Nephron (organoid): ENCODE measurements at regions not wholly inside any gene's neighbourhood (a gene's known extent, or its start where the extent isn't known, plus 50 kb on each side); places are given as distances from the start of the nearest gene placed in this dataset.

Experiments
- H3K27ac Mint-ChIP-seq, 3 experiments: 2 replicates each; pipeline ENCODE4 v1.8.0; 2020; ENCODE audit warnings: mixed read lengths in 3 of 3, mild to moderate bottlenecking in 2 of 3, moderate library complexity in 1 of 3
- H3K27me3 Mint-ChIP-seq: 2 replicates; pipeline ENCODE4 v1.8.0; 2021; ENCODE audit warnings: low read depth, mild to moderate bottlenecking, moderate library complexity, mixed read lengths
- H3K36me3 Mint-ChIP-seq: 2 replicates; pipeline ENCODE4 v1.8.0; 2020; ENCODE audit warnings: low read depth, mixed read lengths
- H3K4me1 Mint-ChIP-seq: 2 replicates; pipeline ENCODE4 v1.8.0; 2020; ENCODE audit warnings: mixed read lengths
- H3K4me3 Mint-ChIP-seq, 3 experiments: 2 replicates each; pipeline ENCODE4 v1.8.0; 2020; ENCODE audit warnings: mild to moderate bottlenecking in 3 of 3, mixed read lengths in 3 of 3, moderate library complexity in 2 of 3
- H3K9me3 Mint-ChIP-seq: 2 replicates; pipeline ENCODE4 v1.8.0; 2020; ENCODE audit warnings: mixed read lengths
- TF ChIP-seq, protein P1 (sequence below), 3 experiments: fragments of 200-600 bp; sonication (generic); IDR thresholded peaks; one replicate each; pipeline ENCODE4 v1.5.0; 2021; ENCODE audit warnings: antibody characterized with exemption in 3 of 3; ENCODE audit not compliant: unreplicated experiment in 3 of 3

DNA sequence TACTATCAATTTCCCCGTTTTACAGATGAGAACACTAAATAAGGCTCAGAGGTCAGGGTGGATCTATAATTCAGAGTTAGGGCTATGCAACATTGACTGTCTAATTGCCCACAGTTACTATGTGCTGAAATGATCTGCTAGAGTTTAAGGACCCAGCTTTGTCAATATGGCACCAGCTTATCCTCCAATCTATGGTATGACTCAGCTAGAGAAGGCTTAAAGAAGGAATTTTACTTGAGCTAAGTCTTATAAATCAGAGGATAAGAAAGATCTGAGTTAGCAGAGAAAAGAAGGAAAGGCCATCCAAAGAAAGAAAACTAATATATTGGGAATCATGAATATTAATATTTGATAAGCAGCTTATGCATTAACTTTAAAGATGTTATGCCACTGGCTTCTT lies 78.1 kb downstream of the ASB9 start:
- no peaks in the 10 kb centered on the region for H3K4me1 Mint-ChIP-seq
- no peaks in the 10 kb centered on the region for H3K9me3 Mint-ChIP-seq
- no peak overlapping the region for H3K27ac Mint-ChIP-seq
- TF ChIP-seq, protein P1, sequence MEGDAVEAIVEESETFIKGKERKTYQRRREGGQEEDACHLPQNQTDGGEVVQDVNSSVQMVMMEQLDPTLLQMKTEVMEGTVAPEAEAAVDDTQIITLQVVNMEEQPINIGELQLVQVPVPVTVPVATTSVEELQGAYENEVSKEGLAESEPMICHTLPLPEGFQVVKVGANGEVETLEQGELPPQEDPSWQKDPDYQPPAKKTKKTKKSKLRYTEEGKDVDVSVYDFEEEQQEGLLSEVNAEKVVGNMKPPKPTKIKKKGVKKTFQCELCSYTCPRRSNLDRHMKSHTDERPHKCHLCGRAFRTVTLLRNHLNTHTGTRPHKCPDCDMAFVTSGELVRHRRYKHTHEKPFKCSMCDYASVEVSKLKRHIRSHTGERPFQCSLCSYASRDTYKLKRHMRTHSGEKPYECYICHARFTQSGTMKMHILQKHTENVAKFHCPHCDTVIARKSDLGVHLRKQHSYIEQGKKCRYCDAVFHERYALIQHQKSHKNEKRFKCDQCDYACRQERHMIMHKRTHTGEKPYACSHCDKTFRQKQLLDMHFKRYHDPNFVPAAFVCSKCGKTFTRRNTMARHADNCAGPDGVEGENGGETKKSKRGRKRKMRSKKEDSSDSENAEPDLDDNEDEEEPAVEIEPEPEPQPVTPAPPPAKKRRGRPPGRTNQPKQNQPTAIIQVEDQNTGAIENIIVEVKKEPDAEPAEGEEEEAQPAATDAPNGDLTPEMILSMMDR (IDR thresholded peaks at IDR 0.05; ENCODE audit: unreplicated experiment in 3 of 3): no peak
- H3K27me3 Mint-ChIP-seq: no peaks in the 10 kb centered on the region
- H3K36me3 Mint-ChIP-seq: no peaks in the 10 kb centered on the region
- no peak overlapping the region for H3K4me3 Mint-ChIP-seq

DNA sequence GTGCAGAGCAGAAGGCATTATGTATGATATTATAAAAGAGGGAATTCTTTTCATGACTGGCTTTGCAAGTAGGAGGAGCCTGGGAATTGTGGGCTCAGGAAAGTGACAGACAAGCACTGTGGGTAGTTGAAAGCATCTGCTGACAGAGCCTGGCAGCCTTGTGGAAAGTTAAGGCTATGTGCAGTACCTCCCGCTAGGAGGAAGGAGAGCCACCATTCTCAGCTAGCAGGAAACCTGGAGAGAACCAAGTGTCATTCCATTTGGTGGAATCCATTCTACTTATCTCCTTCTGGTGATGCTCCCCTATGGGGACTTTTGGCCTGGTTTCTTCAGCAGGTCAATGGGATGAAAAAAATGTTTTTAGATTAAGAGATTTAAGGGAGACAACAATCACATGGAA lies 81.8 kb downstream of the ASB9 start:
- Mint-ChIP-seq H3K36me3 (no peaks in the 10 kb centered on the region), H3K9me3 (peaks cover 3% of the 10 kb centered on the region), H3K4me1 (no peaks in the 10 kb centered on the region), H3K27ac (no peak overlapping the region), H3K27me3 (no peaks in the 10 kb centered on the region), H3K4me3 (no peak overlapping the region)
- TF ChIP-seq, protein P1 (IDR thresholded peaks at IDR 0.05; ENCODE audit: unreplicated experiment in 3 of 3): no peak

DNA sequence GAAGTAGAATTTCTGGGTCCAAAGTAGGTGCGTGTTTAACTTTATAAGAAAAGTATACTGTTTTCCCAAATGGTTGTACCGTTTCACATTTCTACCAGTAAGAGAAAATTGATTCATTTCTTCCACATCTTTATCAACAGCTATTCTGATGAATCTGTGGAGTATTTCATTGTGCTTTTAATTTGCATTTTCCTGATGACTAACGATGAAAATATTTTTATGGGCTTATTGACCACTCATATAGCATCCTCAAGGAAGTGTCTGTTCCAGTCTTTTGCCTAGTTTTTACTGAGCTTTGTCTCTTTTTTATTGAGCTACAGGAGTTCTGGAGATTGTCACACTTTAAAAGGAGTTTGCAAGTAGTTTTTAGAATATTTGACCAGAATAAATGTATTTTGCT lies 92.6 kb downstream of the ASB9 start:
- TF ChIP-seq, protein P1 (IDR thresholded peaks at IDR 0.05; ENCODE audit: unreplicated experiment in 3 of 3): no peak
- H3K9me3 Mint-ChIP-seq: no peaks in the 10 kb centered on the region
- H3K36me3 Mint-ChIP-seq: no peaks in the 10 kb centered on the region
- H3K4me1 Mint-ChIP-seq: no peaks in the 10 kb centered on the region
- no peak overlapping the region for H3K4me3 Mint-ChIP-seq
- no peaks in the 10 kb centered on the region for H3K27me3 Mint-ChIP-seq
- H3K27ac Mint-ChIP-seq: no peak overlapping the region

DNA sequence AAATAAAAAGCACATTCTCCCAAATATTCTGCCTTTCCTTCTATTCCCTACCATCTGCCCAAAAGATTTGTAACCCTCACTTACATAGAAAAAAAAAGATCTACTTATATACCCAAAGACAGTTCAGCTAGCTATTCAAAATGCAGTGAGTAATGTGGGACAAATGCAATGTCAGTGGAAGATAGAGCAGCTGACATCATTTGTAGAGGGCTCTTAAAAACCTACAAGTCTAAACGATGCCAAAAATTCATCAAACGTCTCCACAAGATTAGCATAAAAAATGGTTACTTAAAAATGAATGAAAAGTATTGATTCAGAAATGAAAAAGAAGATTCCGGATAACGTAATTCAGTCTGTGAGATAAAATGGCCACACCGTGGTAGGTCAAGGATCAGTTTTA lies 96.5 kb downstream of the ASB9 start:
- TF ChIP-seq, protein P1 (IDR thresholded peaks at IDR 0.05; ENCODE audit: unreplicated experiment in 3 of 3): no peak
- H3K27me3 Mint-ChIP-seq: no peaks in the 10 kb centered on the region
- H3K4me3 Mint-ChIP-seq: no peak overlapping the region
- no peak overlapping the region for H3K27ac Mint-ChIP-seq
- H3K36me3 Mint-ChIP-seq: no peaks in the 10 kb centered on the region
- H3K9me3 Mint-ChIP-seq: peaks cover under 1% of the 10 kb centered on the region
- H3K4me1 Mint-ChIP-seq: no peaks in the 10 kb centered on the region

DNA sequence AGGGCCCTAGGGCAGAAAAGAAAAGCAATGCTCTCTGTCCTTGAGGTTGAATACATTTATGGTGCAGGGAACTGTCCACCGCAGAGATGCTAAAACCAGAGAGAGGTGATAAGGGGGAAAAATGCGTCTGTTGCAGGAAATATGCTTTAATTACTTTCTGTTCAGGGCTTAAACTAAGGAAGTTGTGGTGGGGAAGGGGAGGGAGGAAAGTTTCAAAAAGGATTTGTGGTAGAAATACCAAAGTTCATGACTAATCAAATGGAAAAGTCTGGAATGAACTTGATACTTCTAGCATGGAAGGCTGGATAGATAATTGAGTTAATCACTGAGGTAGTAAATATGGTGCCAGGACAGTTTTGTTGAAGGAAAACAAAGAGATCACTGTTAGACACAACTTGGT lies 99.0 kb downstream of the ASB9 start:
- Mint-ChIP-seq H3K27ac (no peak overlapping the region), H3K4me1 (no peaks in the 10 kb centered on the region), H3K4me3 (no peak overlapping the region)

DNA sequence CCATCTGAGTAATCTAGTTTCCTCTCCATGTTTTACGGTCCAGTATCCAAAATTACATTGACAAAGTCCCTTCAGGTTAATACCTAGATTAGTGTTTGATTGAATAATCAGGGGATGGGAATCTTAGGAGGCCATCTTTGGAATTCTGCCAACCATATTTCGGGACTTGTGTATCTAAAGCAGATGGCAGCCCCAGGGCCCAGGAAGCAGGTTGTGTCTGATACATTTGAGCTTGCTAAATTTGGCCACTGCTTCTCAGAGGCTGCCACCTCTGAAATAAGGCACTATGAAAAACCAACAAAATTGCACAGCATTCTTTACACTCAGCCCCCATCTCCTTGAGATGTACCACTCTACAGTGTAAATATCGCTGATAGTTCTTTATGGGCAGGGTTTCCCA lies 102.1 kb downstream of the ASB9 start:
- Mint-ChIP-seq H3K27ac (no peak overlapping the region), H3K4me1 (no peaks in the 10 kb centered on the region), H3K27me3 (no peaks in the 10 kb centered on the region), H3K36me3 (no peaks in the 10 kb centered on the region), H3K9me3 (peaks cover 3% of the 10 kb centered on the region), H3K4me3 (no peak overlapping the region)
- TF ChIP-seq, protein P1 (IDR thresholded peaks at IDR 0.05; ENCODE audit: unreplicated experiment in 3 of 3): no peak

More for the DNA sequence above, 99.0 kb downstream of the ASB9 start:
- TF ChIP-seq, protein P1 (IDR thresholded peaks at IDR 0.05; ENCODE audit: unreplicated experiment in 3 of 3): no peak
- no peaks in the 10 kb centered on the region for H3K27me3 Mint-ChIP-seq
- no peaks in the 10 kb centered on the region for H3K36me3 Mint-ChIP-seq
- peaks cover 3% of the 10 kb centered on the region for H3K9me3 Mint-ChIP-seq
